Fibroblast of pulmonary artery (primary cell): ENCODE measurements at regions not wholly inside any gene's neighbourhood (a gene's known extent, or its start where the extent isn't known, plus 50 kb on each side); places are given as distances from the start of the nearest gene placed in this dataset.

Experiments
- DNase-seq: peaks from one replicate; pipeline ENCODE4 v3.0.0-alpha.2; 2010; ENCODE audit warnings: low read depth
- H3K4me3 ChIP-seq: replicated peaks from 2 replicates; pipeline ENCODE4 v1.5.1; 2011; ENCODE audit warnings: low read depth, mild to moderate bottlenecking, control low read depth, low read length, moderate library complexity
- CTCF ChIP-seq: IDR thresholded peaks from 2 replicates; pipeline ENCODE4 v1.5.1; 2011; ENCODE audit warnings: mild to moderate bottlenecking, control low read depth, low read length, inconsistent platforms; ENCODE audit errors: missing control alignments

- DNase-seq, result no peak
- no peak for TF ChIP-seq CTCF
- no peak overlapping the region for H3K4me3 ChIP-seq
Observed at GRCh38 chr18:30135938-30136337, 906.6 kb downstream of the DSC3 start.

- H3K4me3 ChIP-seq, result no peak overlapping the region
- no peak for DNase-seq
- TF ChIP-seq CTCF, result no peak
Observed at GRCh38 chr18:30134020-30134419, 908.5 kb downstream of the DSC3 start.

GRCh38 chr18:30132959-30133358, 909.6 kb downstream of the DSC3 start:
- no peak for TF ChIP-seq CTCF
- peak; percentile 13 for DNase-seq
- H3K4me3 ChIP-seq, result no peak overlapping the region

GRCh38 chr18:30121397-30121796, 921.1 kb downstream of the DSC3 start:
- TF ChIP-seq CTCF, result no peak
- H3K4me3 ChIP-seq, result no peak overlapping the region

GRCh38 chr18:30113454-30113853, 929.1 kb downstream of the DSC3 start:
- DNase-seq, result no peak
- H3K4me3 ChIP-seq, result no peak overlapping the region
- no peak for TF ChIP-seq CTCF

More at GRCh38 chr18:30121397-30121796, 921.1 kb downstream of the DSC3 start:
- no peak for DNase-seq

DNA sequence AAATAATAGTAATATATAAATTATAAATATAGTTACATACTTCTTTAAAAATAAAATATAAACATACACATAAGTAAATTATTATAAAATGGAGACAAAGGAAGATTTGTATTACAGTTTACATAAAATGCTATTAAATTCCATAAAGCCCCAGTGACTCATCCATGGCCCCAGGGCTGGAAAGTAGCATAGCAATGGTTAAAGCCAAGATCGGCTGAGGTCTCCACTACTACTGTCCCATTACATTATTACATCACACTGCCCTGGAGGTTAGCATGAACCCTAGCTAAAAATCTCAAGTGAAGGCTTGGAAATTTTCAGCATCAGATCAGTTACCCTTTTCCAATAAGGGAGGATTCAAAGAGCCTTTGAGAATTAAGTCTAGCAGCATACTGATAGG, 936.2 kb downstream of the DSC3 start:
- no peak for TF ChIP-seq CTCF
- DNase-seq, result no peak
- no peak overlapping the region for H3K4me3 ChIP-seq

DNA sequence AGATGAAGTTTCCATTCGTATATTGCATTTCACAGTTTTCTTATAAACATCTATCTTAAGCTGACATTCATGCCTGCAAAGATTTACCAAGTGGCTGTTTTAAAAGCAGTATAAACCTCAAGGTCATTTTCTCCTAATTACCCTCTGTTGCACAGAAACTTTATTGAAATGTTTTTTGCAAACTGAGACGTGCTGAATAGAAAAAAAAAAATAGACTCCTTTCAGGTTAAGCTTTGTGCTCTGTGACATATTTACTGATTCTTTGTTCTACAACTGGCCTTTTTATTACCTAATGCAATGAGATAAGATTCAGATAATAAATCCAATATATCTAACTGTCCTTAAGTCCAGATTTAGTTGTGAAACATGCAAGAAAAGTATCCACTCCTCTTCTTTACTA, 938.7 kb downstream of the DSC3 start:
- DNase-seq, result no peak
- no peak for TF ChIP-seq CTCF

More for the DNA sequence above, 938.7 kb downstream of the DSC3 start:
- no peak overlapping the region for H3K4me3 ChIP-seq
